ENCODE measurements at regions not wholly inside any gene's neighbourhood (a gene's known extent, or its start where the extent isn't known, plus 50 kb on each side); places are given as distances from the start of the nearest gene placed in this dataset.

DNA sequence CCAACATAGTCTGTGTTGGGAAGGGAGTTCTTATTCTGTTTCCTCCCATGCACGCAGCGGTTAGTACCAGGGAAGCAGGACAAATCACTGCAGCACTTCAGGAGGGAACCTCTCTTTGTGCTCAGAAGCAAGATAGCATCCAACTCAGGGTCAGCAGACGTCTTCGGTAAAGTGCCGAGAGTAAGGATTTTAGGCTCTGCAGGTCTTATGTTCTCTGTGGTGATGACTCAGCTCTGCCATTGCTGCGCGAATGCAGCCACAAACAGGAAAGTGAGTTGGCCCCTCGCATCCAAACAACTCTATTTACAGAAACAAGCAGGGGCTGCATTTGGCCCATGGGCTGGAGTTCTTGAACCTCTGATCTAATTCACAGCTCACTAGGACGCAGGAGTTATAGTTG, 122.1 kb upstream of the SPATA13 start:
- no peak for TF ChIP-seq EZH2 (IDR thresholded peaks at IDR 0.05; ENCODE audit: low read length)
- TF ChIP-seq, protein P1, sequence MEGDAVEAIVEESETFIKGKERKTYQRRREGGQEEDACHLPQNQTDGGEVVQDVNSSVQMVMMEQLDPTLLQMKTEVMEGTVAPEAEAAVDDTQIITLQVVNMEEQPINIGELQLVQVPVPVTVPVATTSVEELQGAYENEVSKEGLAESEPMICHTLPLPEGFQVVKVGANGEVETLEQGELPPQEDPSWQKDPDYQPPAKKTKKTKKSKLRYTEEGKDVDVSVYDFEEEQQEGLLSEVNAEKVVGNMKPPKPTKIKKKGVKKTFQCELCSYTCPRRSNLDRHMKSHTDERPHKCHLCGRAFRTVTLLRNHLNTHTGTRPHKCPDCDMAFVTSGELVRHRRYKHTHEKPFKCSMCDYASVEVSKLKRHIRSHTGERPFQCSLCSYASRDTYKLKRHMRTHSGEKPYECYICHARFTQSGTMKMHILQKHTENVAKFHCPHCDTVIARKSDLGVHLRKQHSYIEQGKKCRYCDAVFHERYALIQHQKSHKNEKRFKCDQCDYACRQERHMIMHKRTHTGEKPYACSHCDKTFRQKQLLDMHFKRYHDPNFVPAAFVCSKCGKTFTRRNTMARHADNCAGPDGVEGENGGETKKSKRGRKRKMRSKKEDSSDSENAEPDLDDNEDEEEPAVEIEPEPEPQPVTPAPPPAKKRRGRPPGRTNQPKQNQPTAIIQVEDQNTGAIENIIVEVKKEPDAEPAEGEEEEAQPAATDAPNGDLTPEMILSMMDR (optimal IDR thresholded peaks at IDR 0.05 in 1 of 3, IDR thresholded peaks at IDR 0.05 in 1 of 3, conservative IDR thresholded peaks at IDR 0.05 in 1 of 3; ENCODE audit: extremely low read depth in 1 of 3, insufficient read depth in 2 of 3, low read length in 3 of 3): no peak
